ENCODE measurements at regions not wholly inside any gene's neighbourhood (a gene's known extent, or its start where the extent isn't known, plus 50 kb on each side); places are given as distances from the start of the nearest gene placed in this dataset.
"Not testable (repeated sequence)": the region's sequence is repeated elsewhere in the genome, so short reads cannot be mapped to it uniquely, and the experiment has no call there.

DNA sequence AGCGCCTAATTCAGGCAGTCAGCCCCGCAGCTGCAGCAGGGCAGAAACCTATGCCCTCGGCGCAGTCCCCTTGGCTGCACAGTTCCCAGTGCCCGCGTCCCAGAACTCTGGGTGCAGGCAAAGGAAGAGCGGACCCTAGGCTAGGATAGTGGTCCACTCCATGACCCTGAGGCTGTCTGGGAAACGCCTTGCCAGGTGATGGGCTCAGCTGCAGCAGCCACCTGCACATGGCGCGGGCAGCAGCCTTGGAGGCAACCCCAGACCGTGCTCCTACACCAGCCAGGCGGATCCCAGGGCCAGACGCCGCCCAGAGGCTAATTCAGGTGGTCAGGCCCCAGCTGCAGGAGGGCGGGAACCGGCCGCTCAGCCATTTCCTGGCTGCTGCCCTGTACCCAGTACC lies 83.0 kb downstream of the POTEC start:
- DNase-seq (ENCODE audit: low spot score), result not testable (repeated sequence)

DNA sequence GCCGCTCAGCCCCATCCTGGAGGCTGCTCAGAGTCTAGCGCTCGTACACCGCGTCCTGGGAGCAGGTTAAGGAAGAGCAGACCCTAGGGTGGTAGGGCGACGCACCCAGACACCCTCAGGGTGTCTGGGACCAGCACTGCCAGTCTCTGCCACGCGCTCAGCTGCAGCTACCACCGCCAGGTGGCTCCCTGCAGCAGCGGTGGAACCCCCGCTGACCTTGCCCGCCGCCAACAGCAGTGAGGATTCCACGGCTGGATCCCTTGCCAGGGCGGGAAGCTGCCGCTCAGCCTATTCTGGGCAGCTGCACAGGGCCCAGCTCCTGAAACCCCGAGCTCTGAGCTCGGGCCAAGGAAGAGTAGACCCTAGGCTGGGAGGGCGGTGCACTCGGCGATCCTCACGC lies 83.6 kb downstream of the POTEC start:
- not testable (repeated sequence) for DNase-seq (ENCODE audit: low spot score)

DNA sequence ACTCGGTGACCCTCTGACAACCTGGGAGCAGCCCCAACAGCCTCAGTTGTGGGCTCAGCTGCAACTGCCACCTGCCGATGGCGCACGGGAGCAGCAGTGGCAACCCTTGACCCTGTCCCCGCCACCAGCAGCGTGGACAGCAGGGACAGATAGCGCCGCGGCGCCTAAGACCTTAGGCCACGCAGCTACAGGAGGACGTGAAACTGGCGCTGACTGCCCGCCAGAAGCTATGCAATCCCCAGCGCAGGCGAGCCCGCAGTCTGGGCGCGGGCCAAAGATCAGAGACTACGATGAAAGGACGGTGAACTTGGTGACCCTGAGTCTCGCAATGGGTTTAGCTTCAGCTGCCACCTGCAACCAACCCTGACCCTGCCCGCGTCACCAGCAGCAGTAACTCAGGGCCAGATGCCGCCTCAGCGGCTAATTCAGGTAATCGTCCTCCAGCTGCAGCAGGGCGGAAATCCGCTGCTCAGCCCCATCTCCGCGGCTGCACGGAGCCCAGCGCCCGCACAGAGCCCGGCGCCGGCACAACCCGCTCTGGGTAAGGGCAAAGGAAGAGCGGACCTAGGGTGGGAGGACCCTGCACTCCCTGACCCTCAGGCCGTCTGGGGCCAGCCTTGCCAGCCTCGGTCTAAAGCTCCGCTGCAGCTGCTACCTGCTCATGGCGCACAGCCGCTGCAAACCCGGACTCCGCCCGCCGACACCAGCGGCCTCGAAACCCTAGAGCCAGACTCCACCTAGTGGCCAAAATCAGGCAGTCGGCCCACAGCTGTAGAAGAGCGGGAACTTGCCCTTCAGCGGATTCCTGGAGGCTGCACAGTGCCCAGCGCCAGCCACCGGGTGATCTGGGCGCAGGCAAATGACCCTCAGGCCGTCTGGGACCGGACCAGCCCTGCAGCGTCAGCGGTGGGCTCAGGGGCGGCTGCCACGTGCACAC lies 85.1 kb downstream of the POTEC start:
- DNase-seq (ENCODE audit: low spot score), result not testable (repeated sequence)

DNA sequence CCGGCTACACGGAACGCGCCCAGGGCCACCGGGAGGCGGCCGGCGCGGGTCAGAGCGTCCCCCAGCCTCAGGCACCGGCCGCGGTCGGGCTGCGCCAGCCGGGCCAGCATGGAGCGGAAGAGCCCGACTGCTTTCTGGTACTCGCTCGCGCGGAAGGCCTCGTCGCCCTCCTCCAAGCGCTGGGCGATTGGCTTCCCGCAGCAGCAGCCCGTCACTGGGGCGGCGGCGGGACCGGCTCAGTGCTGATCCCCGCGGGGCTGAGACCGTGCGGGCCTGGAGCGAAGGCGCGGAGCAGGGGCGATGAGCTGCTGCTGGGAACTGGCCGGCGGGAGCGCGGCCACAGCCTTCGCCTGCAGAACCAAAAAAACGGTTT lies 92.8 kb downstream of the POTEC start:
- not testable (repeated sequence) for DNase-seq (ENCODE audit: low spot score)

DNA sequence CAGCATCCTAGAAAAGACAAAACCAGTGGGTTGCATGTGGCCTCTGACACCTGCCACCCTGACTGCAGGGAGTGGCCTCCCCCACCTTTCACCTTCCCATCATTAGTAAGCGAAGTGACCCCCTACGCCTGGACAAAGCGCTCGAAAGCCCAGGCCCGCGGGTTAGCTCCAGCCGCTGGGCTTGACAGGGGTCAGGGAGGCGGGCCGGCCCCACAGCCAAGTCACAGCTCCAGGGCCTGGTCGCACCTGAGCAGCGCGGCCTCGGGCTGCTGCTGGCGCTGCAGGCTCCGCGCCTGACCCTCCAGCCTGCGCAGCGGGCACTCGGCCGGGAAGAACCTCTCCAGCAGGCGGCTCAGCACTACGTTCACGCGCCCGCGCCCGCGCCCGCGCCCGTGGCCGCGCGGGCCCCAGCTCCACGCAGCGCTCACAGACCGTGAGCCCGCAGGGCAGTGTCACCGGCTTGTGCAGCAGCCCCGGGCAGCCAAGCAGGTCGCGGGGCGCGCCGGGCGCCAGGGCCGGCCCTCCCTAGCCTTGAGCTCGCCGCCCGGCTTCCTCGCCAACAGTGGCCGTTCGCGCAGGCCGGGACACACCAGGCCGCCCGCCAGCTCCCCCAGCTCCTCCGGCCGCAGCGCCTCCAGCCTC lies 93.3 kb downstream of the POTEC start:
- not testable (repeated sequence) for DNase-seq (ENCODE audit: low spot score)

DNA sequence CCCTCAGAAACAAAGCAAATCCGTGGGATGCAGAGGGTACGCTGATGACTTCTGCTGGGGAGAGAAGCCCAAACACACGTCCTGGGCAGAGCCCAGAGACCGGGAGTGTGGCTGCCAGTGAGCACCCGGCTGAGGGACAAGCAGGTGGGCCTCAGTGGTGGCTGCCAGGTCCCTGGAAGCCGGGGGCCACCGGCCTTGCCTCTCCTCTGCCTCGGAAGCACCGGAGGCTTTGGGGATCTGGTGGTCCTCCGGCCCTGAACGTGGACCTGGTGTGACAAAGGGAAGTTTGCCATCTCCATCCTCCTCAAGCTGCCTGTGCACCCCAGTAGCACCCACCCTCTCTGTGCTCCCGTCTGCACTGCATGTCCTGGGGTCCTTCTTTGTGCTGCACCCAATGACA lies 94.3 kb downstream of the POTEC start:
- DNase-seq (ENCODE audit: low spot score), result not testable (repeated sequence)

DNA sequence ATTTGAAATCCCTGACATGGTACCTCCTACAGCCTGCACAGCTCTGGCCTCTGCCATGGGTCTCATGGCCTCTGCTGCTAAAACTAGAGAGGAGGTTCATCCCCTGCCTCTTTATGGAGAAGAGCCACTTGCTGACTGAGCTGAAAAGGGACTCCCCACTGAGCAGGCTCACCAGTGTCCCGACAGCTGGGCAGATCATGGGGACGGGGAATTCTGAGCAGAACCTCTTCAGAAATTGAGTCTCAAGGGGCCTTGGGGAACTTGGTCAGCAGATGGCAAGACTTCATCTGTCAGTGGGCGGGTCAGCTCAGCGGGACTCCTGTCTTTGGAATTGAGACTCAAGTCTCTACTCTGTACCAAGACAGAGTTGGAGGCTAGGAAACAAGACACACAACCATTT lies 95.7 kb downstream of the POTEC start:
- DNase-seq (ENCODE audit: low spot score), result not testable (repeated sequence)

DNA sequence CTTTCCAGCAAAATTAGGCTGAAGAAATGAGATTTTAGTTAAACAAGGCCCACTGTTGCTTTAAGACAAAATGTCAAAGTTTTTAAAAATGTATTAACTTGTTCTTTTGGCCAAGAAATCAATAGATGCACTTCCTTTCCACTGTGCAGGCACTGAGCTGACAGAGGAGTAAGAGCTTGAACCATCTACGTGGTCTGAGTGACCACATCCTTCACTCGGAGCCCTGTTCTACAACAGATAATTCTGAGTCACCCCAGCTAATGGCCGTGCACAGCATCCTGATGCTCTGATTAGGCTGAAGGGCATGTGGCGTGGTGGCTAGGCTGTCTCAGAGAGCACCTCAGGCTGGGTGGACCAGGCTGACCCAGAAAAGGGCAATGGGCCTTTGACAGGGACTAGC lies 107.9 kb downstream of the POTEC start:
- not testable (repeated sequence) for DNase-seq (ENCODE audit: low spot score)

DNA sequence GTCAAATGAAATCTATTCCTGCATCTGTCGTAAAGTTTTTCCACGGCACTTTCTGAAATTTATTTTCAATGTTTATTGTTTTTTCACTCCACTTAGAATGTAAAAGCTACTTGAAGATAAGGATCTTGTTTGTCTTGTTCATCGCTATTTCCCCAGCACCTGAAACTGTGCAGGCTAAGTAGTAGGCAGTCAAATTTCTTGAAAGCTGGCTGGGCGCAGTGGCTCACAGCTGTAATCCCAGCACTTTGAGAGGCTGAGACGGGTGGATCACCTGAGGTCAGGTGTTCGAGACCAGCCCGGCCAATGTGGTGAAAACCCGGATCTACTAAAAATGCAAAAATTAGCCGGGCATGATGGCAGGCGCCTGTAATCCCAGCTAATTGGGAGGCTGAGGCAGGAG lies 111.0 kb downstream of the POTEC start:
- DNase-seq (ENCODE audit: low spot score), result not testable (repeated sequence)

DNA sequence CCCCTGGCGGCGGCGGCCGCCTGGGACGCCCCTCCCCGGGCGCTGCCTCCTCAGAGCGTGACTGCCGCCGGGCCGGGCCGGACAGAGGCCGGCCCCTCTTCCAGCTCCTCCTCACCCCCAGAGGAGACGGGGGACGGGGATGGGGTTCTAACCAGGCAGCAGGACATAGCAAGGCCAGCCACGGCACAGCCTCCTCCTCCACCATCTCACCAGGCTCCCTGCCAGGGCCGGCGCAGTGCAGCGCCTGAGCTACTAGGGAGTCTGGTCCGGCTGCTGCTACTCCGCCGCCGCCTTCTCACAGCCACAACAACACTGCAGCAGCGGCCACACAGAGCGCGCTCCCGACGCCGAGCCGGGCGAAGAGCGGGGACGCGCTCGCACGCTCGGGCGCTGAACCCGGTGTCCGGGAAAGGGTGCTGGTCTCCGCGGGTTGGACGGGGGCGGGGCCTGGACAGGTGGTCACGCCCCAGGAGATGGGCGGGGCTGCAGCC lies 112.3 kb downstream of the POTEC start:
- peak; percentile 16 for DNase-seq (ENCODE audit: low spot score)

DNA sequence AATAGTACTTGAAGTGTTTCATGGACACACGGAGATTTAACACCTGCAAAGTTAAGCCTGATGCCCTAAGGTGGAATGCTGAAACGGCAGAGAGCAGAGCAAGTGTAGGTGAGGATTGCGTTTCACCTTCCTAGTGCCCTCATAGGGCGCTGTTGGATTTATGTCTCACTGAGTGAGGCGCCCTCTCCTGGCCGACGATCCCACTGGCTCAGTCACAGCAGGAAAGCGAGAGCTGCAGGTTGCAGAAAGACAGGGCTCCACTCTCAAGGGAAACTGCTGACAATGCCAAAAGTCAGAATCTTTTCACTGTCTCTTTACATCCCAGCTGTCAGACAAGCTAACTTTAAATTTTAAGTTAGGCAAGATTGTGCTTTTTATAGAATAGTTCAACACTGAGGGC lies 127.6 kb downstream of the POTEC start:
- DNase-seq (ENCODE audit: low spot score), result peak; percentile 2

DNA sequence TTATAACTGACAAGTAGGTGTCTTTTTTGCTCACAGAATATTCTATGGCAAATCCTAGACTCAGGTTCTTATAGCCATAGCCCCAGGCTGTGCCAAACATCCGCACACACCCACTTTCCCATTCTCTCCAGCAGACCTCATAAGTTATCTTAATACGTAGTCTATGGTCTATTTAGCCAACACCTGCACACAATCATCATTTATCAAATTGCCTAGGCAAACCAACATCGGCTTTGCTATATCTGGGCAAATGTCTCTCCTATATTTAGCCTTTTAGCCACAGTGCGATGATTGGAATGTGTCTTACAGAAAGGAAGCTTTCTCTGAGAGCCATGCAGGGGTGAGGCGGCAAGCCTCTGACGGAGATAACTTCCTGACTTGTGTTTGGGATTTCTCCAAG lies 128.0 kb downstream of the POTEC start:
- DNase-seq (ENCODE audit: low spot score), result not testable (repeated sequence)

DNA sequence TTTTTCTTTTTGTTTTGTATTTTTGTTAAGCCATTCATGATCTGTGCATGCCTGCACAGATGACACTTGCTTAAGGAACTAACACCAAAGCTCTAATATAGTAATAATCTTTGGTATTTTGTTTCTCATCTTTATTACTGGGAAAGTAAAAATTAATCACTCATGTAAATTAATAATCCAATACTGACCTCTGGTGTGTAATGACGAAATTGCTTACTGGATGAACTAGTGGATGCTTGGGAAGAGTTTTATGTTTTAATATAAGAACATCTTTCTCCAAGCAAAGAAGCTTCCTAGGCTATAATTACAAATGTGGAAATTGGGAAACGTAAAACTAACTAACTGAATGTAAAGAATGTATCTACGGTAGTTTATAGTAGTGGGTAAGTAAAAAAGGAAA lies 147.9 kb downstream of the POTEC start:
- not testable (repeated sequence) for DNase-seq (ENCODE audit: low spot score)

DNA sequence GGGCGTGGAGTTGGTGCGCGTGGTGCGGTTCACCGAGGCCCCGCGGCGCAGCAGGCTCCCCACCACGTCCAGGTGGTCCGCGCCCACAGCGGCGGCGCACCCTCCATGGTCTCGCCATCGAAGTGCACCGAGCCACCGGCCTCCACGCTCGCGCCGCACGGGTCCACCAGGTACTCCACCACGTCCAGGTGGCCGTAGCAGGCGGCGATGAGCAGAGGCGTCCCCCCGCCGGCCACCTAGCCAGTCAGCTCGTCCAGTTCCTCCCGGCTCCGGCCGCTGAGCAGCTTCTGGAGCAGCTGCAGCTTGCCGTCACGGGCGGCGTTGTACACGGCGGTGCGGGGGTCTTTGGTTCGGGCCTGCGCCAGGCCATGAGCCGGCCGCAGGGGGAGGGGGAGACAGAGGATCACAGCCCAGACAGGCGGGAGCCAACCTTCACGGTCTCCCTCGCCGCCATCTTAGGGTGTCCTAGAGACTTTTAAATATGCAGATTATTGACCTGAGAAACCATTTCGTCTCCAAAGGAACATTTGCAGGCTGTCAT lies 149.8 kb downstream of the POTEC start:
- DNase-seq (ENCODE audit: low spot score), result not testable (repeated sequence)

DNA sequence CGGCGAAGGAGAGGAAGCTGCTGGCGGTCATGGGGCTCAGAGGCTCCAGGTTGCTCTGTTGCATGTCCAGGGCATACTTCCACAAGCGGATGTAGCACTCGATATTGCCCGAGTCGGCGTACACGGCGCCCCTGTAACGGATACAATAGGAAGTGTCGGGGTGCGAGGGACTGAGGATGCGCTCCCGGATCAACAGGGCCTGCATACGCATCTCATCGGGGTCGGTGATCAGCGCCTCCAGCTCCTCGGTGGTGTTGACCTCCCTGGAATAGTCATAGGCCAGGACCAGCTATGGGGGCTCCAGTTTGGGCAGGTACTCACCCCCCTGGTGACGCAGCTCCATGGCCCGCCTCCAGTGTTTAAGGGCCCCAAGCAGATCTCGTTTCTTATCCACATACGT lies 150.8 kb downstream of the POTEC start:
- not testable (repeated sequence) for DNase-seq (ENCODE audit: low spot score)

DNA sequence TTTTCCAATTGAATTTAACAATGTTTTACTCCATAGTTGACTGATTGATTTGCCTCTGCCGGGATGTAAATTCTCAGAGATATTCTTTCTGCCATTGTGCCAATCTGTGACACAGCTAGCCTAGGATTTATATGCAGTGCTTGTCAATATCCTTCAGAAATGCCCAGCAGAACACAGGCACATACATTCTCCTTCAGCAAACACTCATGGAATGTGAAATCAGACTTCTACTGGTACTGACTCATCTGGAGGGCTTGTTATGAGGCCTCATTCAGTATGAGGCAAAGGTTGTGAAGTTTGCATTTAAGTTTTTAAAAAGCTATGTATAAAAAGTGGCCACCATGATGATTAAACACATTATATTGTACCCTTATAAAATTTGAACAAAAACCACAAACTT lies 158.4 kb downstream of the POTEC start:
- DNase-seq (ENCODE audit: low spot score), result not testable (repeated sequence)

DNA sequence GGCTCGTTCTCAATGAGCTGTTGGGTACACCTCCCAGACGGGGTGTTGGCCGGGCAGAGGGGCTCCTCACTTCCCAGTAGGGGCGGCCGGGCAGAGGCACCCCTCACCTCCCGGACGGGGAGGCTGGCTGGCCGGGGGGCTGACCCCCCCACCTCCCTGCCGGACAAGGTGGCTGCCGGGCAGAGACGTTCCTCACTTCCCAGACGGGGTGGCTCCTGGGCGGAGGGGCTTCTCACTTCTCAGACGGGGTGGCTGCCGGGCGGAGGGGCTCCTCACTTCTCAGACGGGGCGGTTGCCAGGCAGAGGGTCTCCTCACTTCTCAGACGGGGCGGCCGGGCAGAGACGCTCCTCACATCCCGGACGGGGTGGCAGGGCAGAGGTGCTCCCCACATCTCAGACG lies 160.7 kb downstream of the POTEC start:
- not testable (repeated sequence) for DNase-seq (ENCODE audit: low spot score)

DNA sequence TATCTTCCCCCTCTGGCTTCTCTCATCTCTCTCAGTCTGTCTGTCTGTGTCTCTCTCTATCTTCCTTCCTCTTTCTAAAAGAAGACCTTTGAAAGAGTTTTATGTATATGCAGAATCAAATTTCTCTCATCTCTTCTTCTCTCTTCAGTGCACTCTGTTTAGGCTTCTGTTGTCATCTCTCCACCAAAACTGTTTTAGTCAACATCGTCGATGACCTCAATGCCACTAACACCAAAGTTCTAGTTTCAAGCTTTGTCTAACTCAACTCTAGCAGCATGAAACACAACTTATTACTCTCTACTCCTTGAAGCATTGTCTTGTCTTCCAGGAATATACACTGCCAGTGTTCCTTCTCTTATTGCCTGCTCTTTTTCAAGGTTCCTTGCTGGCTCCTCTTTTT lies 163.9 kb downstream of the POTEC start:
- DNase-seq (ENCODE audit: low spot score), result not testable (repeated sequence)

DNA sequence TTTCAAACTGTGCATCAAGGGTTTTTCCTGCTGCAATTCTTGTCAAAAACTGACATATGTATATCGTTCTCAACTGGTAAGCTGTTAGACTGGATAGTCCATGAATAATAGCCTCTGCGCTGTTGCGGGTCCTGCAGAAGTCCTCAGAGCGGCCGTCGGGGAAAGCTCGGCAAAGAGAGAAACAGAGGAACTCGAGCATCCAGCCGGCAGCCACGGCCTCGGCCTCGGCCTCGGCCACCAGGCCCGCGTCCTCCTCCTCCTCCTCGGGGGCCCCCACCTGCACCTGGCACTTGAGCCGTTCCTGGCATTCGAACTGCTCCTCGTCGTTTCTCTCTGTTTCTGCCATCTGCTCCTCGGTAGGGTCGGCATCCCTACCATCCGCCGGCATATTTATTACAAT lies 165.0 kb downstream of the POTEC start:
- not testable (repeated sequence) for DNase-seq (ENCODE audit: low spot score)

DNA sequence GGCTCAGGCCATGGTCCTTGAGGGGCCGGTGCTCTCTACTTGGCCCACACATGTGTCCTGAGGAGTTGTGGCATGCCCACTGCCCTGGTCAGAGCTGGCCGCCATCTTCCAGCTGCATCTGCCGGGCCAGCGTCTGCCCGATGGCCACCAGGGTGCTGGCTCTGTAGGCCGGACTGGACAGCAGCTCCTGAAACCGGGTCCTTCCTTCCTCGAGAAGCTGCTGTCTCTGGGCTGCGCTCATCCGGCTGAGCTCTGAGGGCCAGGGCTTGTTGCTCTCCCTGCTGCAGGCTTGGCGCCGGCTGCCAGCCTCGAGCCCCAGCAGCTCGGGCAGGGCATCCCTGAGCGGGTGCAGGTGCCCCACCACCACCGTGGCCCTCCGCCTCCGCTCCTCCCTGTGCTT lies 182.1 kb downstream of the POTEC start:
- DNase-seq (ENCODE audit: low spot score), result not testable (repeated sequence)

DNA sequence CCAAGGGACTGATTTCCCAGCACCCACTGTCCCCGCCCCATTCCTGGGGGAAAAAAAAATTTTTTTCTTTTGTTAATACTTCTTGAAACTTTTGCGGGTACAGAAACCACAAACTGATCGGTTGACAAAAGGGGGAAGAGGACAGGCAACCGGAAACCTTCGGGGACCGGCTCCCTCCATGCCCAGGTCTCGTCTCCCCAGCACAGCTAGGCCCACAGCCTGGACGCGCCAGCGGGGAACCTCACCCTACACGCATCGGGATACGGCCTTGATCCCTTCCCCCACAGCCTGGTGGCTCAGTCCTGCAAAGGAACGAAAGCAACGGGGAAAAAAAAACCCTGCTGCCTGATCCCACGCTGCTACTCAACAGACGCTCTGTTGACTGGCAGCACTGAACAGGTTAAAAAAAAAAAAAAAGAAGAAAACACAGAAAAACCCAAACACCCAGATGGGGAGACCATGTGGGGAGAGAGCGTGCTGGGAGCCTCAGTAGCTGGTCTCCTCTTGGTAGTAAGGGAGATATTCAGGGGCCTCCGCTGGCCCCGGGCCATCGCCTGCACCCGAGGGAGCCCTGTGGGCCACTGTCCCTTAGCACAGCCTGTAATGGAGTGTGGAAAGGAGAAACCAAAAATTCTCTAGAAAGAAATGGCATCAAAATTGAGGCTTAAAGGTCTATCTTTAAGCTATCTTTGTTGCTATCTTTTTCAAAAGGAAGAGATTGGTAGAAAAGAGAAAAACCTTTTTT lies 185.7 kb downstream of the POTEC start:
- not testable (repeated sequence) for DNase-seq (ENCODE audit: low spot score)

DNA sequence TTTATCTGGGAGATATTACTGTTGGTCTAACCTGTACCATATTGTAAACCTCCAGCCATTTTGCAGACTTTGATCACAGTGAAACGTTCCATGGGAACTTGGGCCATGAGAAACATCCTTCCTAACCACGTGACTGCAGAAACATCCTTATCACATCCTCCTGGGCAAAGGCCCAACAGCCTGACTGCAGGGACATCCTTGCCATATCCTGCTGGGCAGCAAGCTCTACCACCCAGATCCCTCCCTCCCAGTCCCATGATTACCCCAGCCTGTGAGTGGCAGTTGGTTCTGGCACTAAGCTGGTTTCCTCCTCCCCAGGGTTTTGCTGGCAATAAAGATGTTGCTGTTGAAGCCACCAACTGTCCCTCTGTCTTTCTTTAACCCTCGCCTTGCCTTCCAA lies 201.2 kb downstream of the POTEC start:
- DNase-seq (ENCODE audit: low spot score), result not testable (repeated sequence)
